H1 (cell line): ENCODE measurements at regions not wholly inside any gene's neighbourhood (a gene's known extent, or its start where the extent isn't known, plus 50 kb on each side); places are given as distances from the start of the nearest gene placed in this dataset.

ENCODE experiments used
- CBX5 ChIP-seq: fragments of 300-800, 300-1000 bp; sonication (generic); IDR thresholded peaks from 2 replicates; pipeline ENCODE4 v1.7.1; 2016; ENCODE audit warnings: antibody characterized with exemption, low read length, low read depth
- CHD2 ChIP-seq: IDR thresholded peaks from 2 replicates; pipeline ENCODE4 v1.6.1; 2012; ENCODE audit warnings: low read length, improper control_type of control experiment
- HDAC6 ChIP-seq: IDR thresholded peaks from one replicate; pipeline ENCODE4 v1.7.1; 2012; ENCODE audit warnings: low read depth, mild to moderate bottlenecking, inconsistent platforms, low read length, moderate library complexity
- RXRA ChIP-seq: IDR thresholded peaks from 2 replicates; pipeline ENCODE4 v1.6.1; 2011; ENCODE audit warnings: low read depth, mild to moderate bottlenecking, low read length, moderate library complexity; ENCODE audit not compliant: insufficient read depth
- SAP30 ChIP-seq: fragments of 300-600 bp; sonication (generic); IDR thresholded peaks from 2 replicates; pipeline ENCODE4 v1.7.1; 2012; ENCODE audit warnings: low read length, moderate library complexity, mild to moderate bottlenecking, inconsistent platforms; ENCODE audit not compliant: insufficient read depth, insufficient replicate concordance
- TAF7 ChIP-seq: optimal IDR thresholded peaks from 2 replicates; pipeline ENCODE3; 2011; ENCODE audit warnings: low read depth, mild to moderate bottlenecking, inconsistent platforms, low read length, moderate library complexity, borderline replicate concordance
- TF ChIP-seq, protein P1 (sequence below): fragments of 300-600 bp; sonication (generic); IDR thresholded peaks from 2 replicates; pipeline ENCODE4 v1.7.1; 2012; ENCODE audit warnings: low read length, moderate library complexity, mild to moderate bottlenecking, inconsistent platforms; ENCODE audit not compliant: insufficient replicate concordance

DNA sequence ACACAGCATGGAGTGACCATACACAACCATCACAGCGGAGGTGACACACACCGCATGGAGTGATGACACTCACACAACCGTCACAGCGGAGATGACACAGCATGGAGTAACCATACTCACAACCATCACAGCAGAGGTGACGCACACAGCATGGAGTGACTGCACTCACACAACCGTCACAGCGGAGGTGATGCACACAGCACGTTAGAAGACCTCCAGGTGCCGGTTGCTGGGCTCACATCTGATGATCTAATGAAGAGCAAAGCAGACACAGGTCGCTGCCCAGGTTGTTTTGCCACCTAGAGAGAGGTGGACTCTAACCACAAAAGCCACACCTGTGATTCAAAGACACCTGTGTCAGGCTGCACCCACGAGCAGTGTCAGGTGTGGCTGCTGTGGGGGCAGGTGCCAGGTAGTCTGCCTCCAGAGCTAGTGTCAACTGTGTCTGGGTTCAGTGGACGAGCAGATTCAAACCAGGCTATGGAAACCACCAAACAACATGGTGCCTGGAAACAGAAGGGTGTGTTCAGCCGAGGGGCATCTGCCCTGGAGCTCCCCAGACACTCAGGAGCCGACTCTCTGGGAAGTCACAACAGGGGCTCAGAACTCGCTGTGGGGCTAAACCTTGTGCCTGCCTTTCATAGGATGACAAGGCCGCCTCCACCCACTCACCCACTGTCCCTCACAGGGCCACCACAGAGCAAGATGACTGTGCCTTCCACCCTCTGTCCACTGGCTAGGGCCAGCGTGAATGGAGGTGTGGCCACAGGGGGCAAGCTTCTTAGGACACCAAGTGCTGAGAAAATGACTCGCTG, 608.2 kb downstream of the TBC1D22A start (continued):
- TF ChIP-seq RXRA (no peak), SAP30 (no peak), CBX5 (no peak), TAF7 (no peak), HDAC6 (no peak), CHD2 (no peak)
- TF ChIP-seq, protein P1, sequence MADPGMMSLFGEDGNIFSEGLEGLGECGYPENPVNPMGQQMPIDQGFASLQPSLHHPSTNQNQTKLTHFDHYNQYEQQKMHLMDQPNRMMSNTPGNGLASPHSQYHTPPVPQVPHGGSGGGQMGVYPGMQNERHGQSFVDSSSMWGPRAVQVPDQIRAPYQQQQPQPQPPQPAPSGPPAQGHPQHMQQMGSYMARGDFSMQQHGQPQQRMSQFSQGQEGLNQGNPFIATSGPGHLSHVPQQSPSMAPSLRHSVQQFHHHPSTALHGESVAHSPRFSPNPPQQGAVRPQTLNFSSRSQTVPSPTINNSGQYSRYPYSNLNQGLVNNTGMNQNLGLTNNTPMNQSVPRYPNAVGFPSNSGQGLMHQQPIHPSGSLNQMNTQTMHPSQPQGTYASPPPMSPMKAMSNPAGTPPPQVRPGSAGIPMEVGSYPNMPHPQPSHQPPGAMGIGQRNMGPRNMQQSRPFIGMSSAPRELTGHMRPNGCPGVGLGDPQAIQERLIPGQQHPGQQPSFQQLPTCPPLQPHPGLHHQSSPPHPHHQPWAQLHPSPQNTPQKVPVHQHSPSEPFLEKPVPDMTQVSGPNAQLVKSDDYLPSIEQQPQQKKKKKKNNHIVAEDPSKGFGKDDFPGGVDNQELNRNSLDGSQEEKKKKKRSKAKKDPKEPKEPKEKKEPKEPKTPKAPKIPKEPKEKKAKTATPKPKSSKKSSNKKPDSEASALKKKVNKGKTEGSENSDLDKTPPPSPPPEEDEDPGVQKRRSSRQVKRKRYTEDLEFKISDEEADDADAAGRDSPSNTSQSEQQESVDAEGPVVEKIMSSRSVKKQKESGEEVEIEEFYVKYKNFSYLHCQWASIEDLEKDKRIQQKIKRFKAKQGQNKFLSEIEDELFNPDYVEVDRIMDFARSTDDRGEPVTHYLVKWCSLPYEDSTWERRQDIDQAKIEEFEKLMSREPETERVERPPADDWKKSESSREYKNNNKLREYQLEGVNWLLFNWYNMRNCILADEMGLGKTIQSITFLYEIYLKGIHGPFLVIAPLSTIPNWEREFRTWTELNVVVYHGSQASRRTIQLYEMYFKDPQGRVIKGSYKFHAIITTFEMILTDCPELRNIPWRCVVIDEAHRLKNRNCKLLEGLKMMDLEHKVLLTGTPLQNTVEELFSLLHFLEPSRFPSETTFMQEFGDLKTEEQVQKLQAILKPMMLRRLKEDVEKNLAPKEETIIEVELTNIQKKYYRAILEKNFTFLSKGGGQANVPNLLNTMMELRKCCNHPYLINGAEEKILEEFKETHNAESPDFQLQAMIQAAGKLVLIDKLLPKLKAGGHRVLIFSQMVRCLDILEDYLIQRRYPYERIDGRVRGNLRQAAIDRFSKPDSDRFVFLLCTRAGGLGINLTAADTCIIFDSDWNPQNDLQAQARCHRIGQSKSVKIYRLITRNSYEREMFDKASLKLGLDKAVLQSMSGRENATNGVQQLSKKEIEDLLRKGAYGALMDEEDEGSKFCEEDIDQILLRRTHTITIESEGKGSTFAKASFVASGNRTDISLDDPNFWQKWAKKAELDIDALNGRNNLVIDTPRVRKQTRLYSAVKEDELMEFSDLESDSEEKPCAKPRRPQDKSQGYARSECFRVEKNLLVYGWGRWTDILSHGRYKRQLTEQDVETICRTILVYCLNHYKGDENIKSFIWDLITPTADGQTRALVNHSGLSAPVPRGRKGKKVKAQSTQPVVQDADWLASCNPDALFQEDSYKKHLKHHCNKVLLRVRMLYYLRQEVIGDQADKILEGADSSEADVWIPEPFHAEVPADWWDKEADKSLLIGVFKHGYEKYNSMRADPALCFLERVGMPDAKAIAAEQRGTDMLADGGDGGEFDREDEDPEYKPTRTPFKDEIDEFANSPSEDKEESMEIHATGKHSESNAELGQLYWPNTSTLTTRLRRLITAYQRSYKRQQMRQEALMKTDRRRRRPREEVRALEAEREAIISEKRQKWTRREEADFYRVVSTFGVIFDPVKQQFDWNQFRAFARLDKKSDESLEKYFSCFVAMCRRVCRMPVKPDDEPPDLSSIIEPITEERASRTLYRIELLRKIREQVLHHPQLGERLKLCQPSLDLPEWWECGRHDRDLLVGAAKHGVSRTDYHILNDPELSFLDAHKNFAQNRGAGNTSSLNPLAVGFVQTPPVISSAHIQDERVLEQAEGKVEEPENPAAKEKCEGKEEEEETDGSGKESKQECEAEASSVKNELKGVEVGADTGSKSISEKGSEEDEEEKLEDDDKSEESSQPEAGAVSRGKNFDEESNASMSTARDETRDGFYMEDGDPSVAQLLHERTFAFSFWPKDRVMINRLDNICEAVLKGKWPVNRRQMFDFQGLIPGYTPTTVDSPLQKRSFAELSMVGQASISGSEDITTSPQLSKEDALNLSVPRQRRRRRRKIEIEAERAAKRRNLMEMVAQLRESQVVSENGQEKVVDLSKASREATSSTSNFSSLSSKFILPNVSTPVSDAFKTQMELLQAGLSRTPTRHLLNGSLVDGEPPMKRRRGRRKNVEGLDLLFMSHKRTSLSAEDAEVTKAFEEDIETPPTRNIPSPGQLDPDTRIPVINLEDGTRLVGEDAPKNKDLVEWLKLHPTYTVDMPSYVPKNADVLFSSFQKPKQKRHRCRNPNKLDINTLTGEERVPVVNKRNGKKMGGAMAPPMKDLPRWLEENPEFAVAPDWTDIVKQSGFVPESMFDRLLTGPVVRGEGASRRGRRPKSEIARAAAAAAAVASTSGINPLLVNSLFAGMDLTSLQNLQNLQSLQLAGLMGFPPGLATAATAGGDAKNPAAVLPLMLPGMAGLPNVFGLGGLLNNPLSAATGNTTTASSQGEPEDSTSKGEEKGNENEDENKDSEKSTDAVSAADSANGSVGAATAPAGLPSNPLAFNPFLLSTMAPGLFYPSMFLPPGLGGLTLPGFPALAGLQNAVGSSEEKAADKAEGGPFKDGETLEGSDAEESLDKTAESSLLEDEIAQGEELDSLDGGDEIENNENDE, result no peak
